Osteocyte (in vitro differentiated cells): ENCODE measurements at regions not wholly inside any gene's neighbourhood (a gene's known extent, or its start where the extent isn't known, plus 50 kb on each side); places are given as distances from the start of the nearest gene placed in this dataset.

Experiments used
- DNase-seq: peaks from one replicate; pipeline ENCODE4 v3.0.0; 2021; ENCODE audit warnings: mixed read lengths; ENCODE audit not compliant: unreplicated experiment; ENCODE audit errors: extremely low spot score
- H3K27ac Mint-ChIP-seq: one replicate; pipeline ENCODE4 v1.8.0; 2021; ENCODE audit warnings: mild to moderate bottlenecking, mixed read lengths; ENCODE audit not compliant: unreplicated experiment
- H3K27me3 Mint-ChIP-seq: one replicate; pipeline ENCODE4 v1.8.0; 2021; ENCODE audit warnings: mixed read lengths; ENCODE audit not compliant: unreplicated experiment
- H3K36me3 Mint-ChIP-seq: one replicate; pipeline ENCODE4 v1.8.0; 2021; ENCODE audit warnings: mixed read lengths; ENCODE audit not compliant: unreplicated experiment
- H3K4me1 Mint-ChIP-seq: one replicate; pipeline ENCODE4 v1.8.0; 2021; ENCODE audit warnings: mixed read lengths; ENCODE audit not compliant: unreplicated experiment
- H3K4me3 Mint-ChIP-seq: one replicate; pipeline ENCODE4 v1.8.0; 2021; ENCODE audit warnings: mild to moderate bottlenecking, moderate library complexity, mixed read lengths; ENCODE audit not compliant: unreplicated experiment
- H3K9me3 Mint-ChIP-seq: one replicate; pipeline ENCODE4 v1.8.0; 2021; ENCODE audit warnings: mixed read lengths; ENCODE audit not compliant: unreplicated experiment
- CTCF ChIP-seq: fragments of 200-600 bp; sonication (generic); IDR thresholded peaks from 2 replicates; pipeline ENCODE4 v1.5.0; 2021; ENCODE audit warnings: antibody characterized with exemption, mild to moderate bottlenecking, moderate library complexity

GRCh38 chrX:39802908-39803307, 294.9 kb downstream of the BCOR start:
- peaks cover 3% of the 10 kb centered on the region for H3K9me3 Mint-ChIP-seq
- no peaks in the 10 kb centered on the region for H3K27me3 Mint-ChIP-seq
- H3K36me3 Mint-ChIP-seq = no peaks in the 10 kb centered on the region
- H3K4me1 Mint-ChIP-seq = peaks cover 9% of the 10 kb centered on the region
- no peak for TF ChIP-seq CTCF
- H3K4me3 Mint-ChIP-seq = no peak overlapping the region
- no peak for DNase-seq
- no peak overlapping the region for H3K27ac Mint-ChIP-seq

DNA sequence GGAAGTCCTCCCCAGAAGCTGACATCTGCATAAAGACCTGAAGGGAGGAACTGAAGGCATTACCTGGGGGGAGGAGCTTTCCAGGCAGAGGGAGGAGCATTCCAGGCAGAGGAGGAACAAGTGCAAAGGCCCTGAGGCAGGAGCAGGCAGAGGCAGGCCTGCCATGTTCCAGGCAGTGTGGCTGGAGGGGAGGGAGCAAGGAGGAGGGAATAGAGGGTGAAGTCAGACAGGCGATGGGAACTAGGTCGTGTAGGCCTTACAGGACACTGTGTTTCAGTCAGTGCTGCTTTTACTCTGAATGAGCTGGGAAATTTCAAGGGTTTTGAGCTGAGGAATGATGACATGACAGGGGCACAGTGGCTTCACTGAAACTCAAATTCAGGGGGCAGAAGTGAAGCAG, 292.7 kb downstream of the BCOR start:
- H3K27me3 Mint-ChIP-seq = no peaks in the 10 kb centered on the region
- H3K4me1 Mint-ChIP-seq = peaks cover 27% of the 10 kb centered on the region
- no peak overlapping the region for H3K4me3 Mint-ChIP-seq
- no peak overlapping the region for H3K27ac Mint-ChIP-seq
- H3K9me3 Mint-ChIP-seq = peaks cover 6% of the 10 kb centered on the region
- TF ChIP-seq CTCF = no peak
- no peaks in the 10 kb centered on the region for H3K36me3 Mint-ChIP-seq
- DNase-seq = no peak

- Mint-ChIP-seq H3K9me3 (peaks cover 14% of the 10 kb centered on the region), H3K4me3 (no peak overlapping the region), H3K4me1 (peaks cover 27% of the 10 kb centered on the region), H3K36me3 (no peaks in the 10 kb centered on the region), H3K27ac (no peak overlapping the region), H3K27me3 (no peaks in the 10 kb centered on the region)
- no peak for TF ChIP-seq CTCF
- DNase-seq = no peak
Measured at GRCh38 chrX:39805825-39806224, 291.9 kb downstream of the BCOR start.

GRCh38 chrX:39808471-39808917, 289.3 kb downstream of the BCOR start:
- DNase-seq = no peak
- H3K36me3 Mint-ChIP-seq = no peaks in the 10 kb centered on the region
- H3K4me3 Mint-ChIP-seq = no peak overlapping the region
- H3K9me3 Mint-ChIP-seq = peaks cover 16% of the 10 kb centered on the region
- no peaks in the 10 kb centered on the region for H3K27me3 Mint-ChIP-seq
- peak overlapping the region; percentile 96 for H3K27ac Mint-ChIP-seq
- H3K4me1 Mint-ChIP-seq = peaks cover 21% of the 10 kb centered on the region
- TF ChIP-seq CTCF = no peak

GRCh38 chrX:39809331-39809730, 288.4 kb downstream of the BCOR start:
- peaks cover 16% of the 10 kb centered on the region for H3K9me3 Mint-ChIP-seq
- peak overlapping the region; percentile 96 for H3K27ac Mint-ChIP-seq
- H3K4me1 Mint-ChIP-seq = peaks cover 24% of the 10 kb centered on the region
- H3K27me3 Mint-ChIP-seq = no peaks in the 10 kb centered on the region
- no peak for DNase-seq
- no peak overlapping the region for H3K4me3 Mint-ChIP-seq
- H3K36me3 Mint-ChIP-seq = no peaks in the 10 kb centered on the region
- TF ChIP-seq CTCF = no peak
